ENCODE measurements at regions not wholly inside any gene's neighbourhood (a gene's known extent, or its start where the extent isn't known, plus 50 kb on each side); places are given as distances from the start of the nearest gene placed in this dataset.
A peak's percentile ranks its signal among the peaks of the same experiment; 100 is the strongest.

GRCh38 chr10:104563051-104563450 is 78.0 kb upstream of the SORCS3 start:
- Histone ChIP-seq H3K4me1 (ENCODE audit: control insufficient read depth in 5 of 5, insufficient read depth in 5 of 5, low read length in 5 of 5) (no peaks in the 10 kb centered on the region), H3K9me3 (ENCODE audit: control insufficient read depth in 5 of 5, low read length in 5 of 5) (peaks cover 0 to 13% (median 0%) of the 10 kb centered on the region in 5 donors), H3K9ac (ENCODE audit: low read length in 5 of 5) (no peak overlapping the region), H3K36me3 (ENCODE audit: control insufficient read depth in 5 of 5, insufficient read depth in 5 of 5, low read length in 5 of 5) (no peaks in the 10 kb centered on the region), H3K27me3 (ENCODE audit: control insufficient read depth in 5 of 5, insufficient read depth in 4 of 5, low read length in 5 of 5) (peaks cover 0 to 5% (median 0%) of the 10 kb centered on the region in 5 donors), H3K4me3 (ENCODE audit: low read depth in 1 of 5, low read length in 5 of 5) (no peak overlapping the region), H3K27ac (ENCODE audit: low read depth, low read length) (no peak overlapping the region)

GRCh38 chr10:104563548-104563947 is 77.5 kb upstream of the SORCS3 start:
- H3K36me3 ChIP-seq (ENCODE audit: control insufficient read depth in 5 of 5, insufficient read depth in 5 of 5, low read length in 5 of 5) = no peaks in the 10 kb centered on the region

GRCh38 chr10:104574427-104574826 is 66.7 kb upstream of the SORCS3 start:
- no peak overlapping the region for H3K9ac ChIP-seq (ENCODE audit: low read length in 5 of 5)
- no peak overlapping the region for H3K27ac ChIP-seq (ENCODE audit: low read depth, low read length)
- peaks cover 6 to 16% (median 8%) of the 10 kb centered on the region in 5 donors for H3K9me3 ChIP-seq (ENCODE audit: control insufficient read depth in 5 of 5, low read length in 5 of 5)
- no peaks in the 10 kb centered on the region for H3K4me1 ChIP-seq (ENCODE audit: control insufficient read depth in 5 of 5, insufficient read depth in 5 of 5, low read length in 5 of 5)
- H3K4me3 ChIP-seq (ENCODE audit: low read depth in 1 of 5, low read length in 5 of 5) = no peak overlapping the region
- H3K36me3 ChIP-seq (ENCODE audit: control insufficient read depth in 5 of 5, insufficient read depth in 5 of 5, low read length in 5 of 5) = no peaks in the 10 kb centered on the region
- H3K27me3 ChIP-seq (ENCODE audit: control insufficient read depth in 5 of 5, insufficient read depth in 4 of 5, low read length in 5 of 5) = no peaks in the 10 kb centered on the region

More at GRCh38 chr10:104563548-104563947, 77.5 kb upstream of the SORCS3 start:
- Histone ChIP-seq H3K27ac (ENCODE audit: low read depth, low read length) (no peak overlapping the region), H3K9me3 (ENCODE audit: control insufficient read depth in 5 of 5, low read length in 5 of 5) (peaks cover 0 to 14% (median 0%) of the 10 kb centered on the region in 5 donors), H3K9ac (ENCODE audit: low read length in 5 of 5) (no peak overlapping the region), H3K4me1 (ENCODE audit: control insufficient read depth in 5 of 5, insufficient read depth in 5 of 5, low read length in 5 of 5) (no peaks in the 10 kb centered on the region), H3K27me3 (ENCODE audit: control insufficient read depth in 5 of 5, insufficient read depth in 4 of 5, low read length in 5 of 5) (peaks cover 0 to 5% (median 0%) of the 10 kb centered on the region in 5 donors), H3K4me3 (ENCODE audit: low read depth in 1 of 5, low read length in 5 of 5) (no peak overlapping the region)

GRCh38 chr10:104574838-104575237 is 66.3 kb upstream of the SORCS3 start:
- no peaks in the 10 kb centered on the region for H3K36me3 ChIP-seq (ENCODE audit: control insufficient read depth in 5 of 5, insufficient read depth in 5 of 5, low read length in 5 of 5)
- H3K4me3 ChIP-seq (ENCODE audit: low read depth in 1 of 5, low read length in 5 of 5) = no peak overlapping the region
- H3K4me1 ChIP-seq (ENCODE audit: control insufficient read depth in 5 of 5, insufficient read depth in 5 of 5, low read length in 5 of 5) = peaks cover 0 to 1% (median 0%) of the 10 kb centered on the region in 5 donors
- H3K27me3 ChIP-seq (ENCODE audit: control insufficient read depth in 5 of 5, insufficient read depth in 4 of 5, low read length in 5 of 5) = no peaks in the 10 kb centered on the region
- peaks cover 3 to 12% (median 7%) of the 10 kb centered on the region in 5 donors for H3K9me3 ChIP-seq (ENCODE audit: control insufficient read depth in 5 of 5, low read length in 5 of 5)
- H3K9ac ChIP-seq (ENCODE audit: low read length in 5 of 5) = no peak overlapping the region
- no peak overlapping the region for H3K27ac ChIP-seq (ENCODE audit: low read depth, low read length)

- no peak overlapping the region for H3K9ac ChIP-seq (ENCODE audit: low read length in 5 of 5)
- peaks cover 0 to 5% (median 3%) of the 10 kb centered on the region in 5 donors for H3K27me3 ChIP-seq (ENCODE audit: control insufficient read depth in 5 of 5, insufficient read depth in 4 of 5, low read length in 5 of 5)
- no peak overlapping the region for H3K4me3 ChIP-seq (ENCODE audit: low read depth in 1 of 5, low read length in 5 of 5)
- H3K4me1 ChIP-seq (ENCODE audit: control insufficient read depth in 5 of 5, insufficient read depth in 5 of 5, low read length in 5 of 5) = peaks cover 2 to 10% (median 9%) of the 10 kb centered on the region in 5 donors
- no peaks in the 10 kb centered on the region for H3K36me3 ChIP-seq (ENCODE audit: control insufficient read depth in 5 of 5, insufficient read depth in 5 of 5, low read length in 5 of 5)
- no peak overlapping the region for H3K27ac ChIP-seq (ENCODE audit: low read depth, low read length)
- peaks cover 0 to 5% (median 0%) of the 10 kb centered on the region in 5 donors for H3K9me3 ChIP-seq (ENCODE audit: control insufficient read depth in 5 of 5, low read length in 5 of 5)
These were observed 64.5 kb upstream of the SORCS3 start for GRCh38 chr10:104576611-104577010.

- peaks cover 0 to 2% (median 0%) of the 10 kb centered on the region in 5 donors for H3K9me3 ChIP-seq (ENCODE audit: control insufficient read depth in 5 of 5, low read length in 5 of 5)
- H3K4me1 ChIP-seq (ENCODE audit: control insufficient read depth in 5 of 5, insufficient read depth in 5 of 5, low read length in 5 of 5) = peaks cover 2 to 10% (median 9%) of the 10 kb centered on the region in 5 donors
- H3K9ac ChIP-seq (ENCODE audit: low read length in 5 of 5) = no peak overlapping the region
- peaks cover 0 to 6% (median 3%) of the 10 kb centered on the region in 5 donors for H3K27me3 ChIP-seq (ENCODE audit: control insufficient read depth in 5 of 5, insufficient read depth in 4 of 5, low read length in 5 of 5)
- no peak overlapping the region for H3K4me3 ChIP-seq (ENCODE audit: low read depth in 1 of 5, low read length in 5 of 5)
- H3K36me3 ChIP-seq (ENCODE audit: control insufficient read depth in 5 of 5, insufficient read depth in 5 of 5, low read length in 5 of 5) = no peaks in the 10 kb centered on the region
- no peak overlapping the region for H3K27ac ChIP-seq (ENCODE audit: low read depth, low read length)
These were observed 63.9 kb upstream of the SORCS3 start for GRCh38 chr10:104577163-104577562.

- no peaks in the 10 kb centered on the region for H3K9me3 ChIP-seq (ENCODE audit: control insufficient read depth in 5 of 5, low read length in 5 of 5)
- no peak overlapping the region for H3K27ac ChIP-seq (ENCODE audit: low read depth, low read length)
- no peak overlapping the region for H3K4me3 ChIP-seq (ENCODE audit: low read depth in 1 of 5, low read length in 5 of 5)
- no peak overlapping the region for H3K9ac ChIP-seq (ENCODE audit: low read length in 5 of 5)
- H3K36me3 ChIP-seq (ENCODE audit: control insufficient read depth in 5 of 5, insufficient read depth in 5 of 5, low read length in 5 of 5) = no peaks in the 10 kb centered on the region
- H3K27me3 ChIP-seq (ENCODE audit: control insufficient read depth in 5 of 5, insufficient read depth in 4 of 5, low read length in 5 of 5) = peaks cover 0 to 11% (median 5%) of the 10 kb centered on the region in 5 donors
- peaks cover 2 to 10% (median 9%) of the 10 kb centered on the region in 5 donors for H3K4me1 ChIP-seq (ENCODE audit: control insufficient read depth in 5 of 5, insufficient read depth in 5 of 5, low read length in 5 of 5)
These were observed 63.1 kb upstream of the SORCS3 start for GRCh38 chr10:104577861-104578521.

GRCh38 chr10:104578671-104579070 is 62.4 kb upstream of the SORCS3 start:
- Histone ChIP-seq H3K36me3 (ENCODE audit: control insufficient read depth in 5 of 5, insufficient read depth in 5 of 5, low read length in 5 of 5) (no peaks in the 10 kb centered on the region), H3K4me3 (ENCODE audit: low read depth in 1 of 5, low read length in 5 of 5) (no peak overlapping the region), H3K4me1 (ENCODE audit: control insufficient read depth in 5 of 5, insufficient read depth in 5 of 5, low read length in 5 of 5) (peaks cover 2 to 10% (median 9%) of the 10 kb centered on the region in 5 donors), H3K27ac (ENCODE audit: low read depth, low read length) (no peak overlapping the region), H3K9me3 (ENCODE audit: control insufficient read depth in 5 of 5, low read length in 5 of 5) (no peaks in the 10 kb centered on the region), H3K9ac (ENCODE audit: low read length in 5 of 5) (no peak overlapping the region), H3K27me3 (ENCODE audit: control insufficient read depth in 5 of 5, insufficient read depth in 4 of 5, low read length in 5 of 5) (peaks cover 0 to 11% (median 5%) of the 10 kb centered on the region in 5 donors)

GRCh38 chr10:104579136-104579535 is 62.0 kb upstream of the SORCS3 start:
- Histone ChIP-seq H3K27me3 (ENCODE audit: control insufficient read depth in 5 of 5, insufficient read depth in 4 of 5, low read length in 5 of 5) (peaks cover 0 to 11% (median 6%) of the 10 kb centered on the region in 5 donors), H3K4me3 (ENCODE audit: low read depth in 1 of 5, low read length in 5 of 5) (no peak overlapping the region), H3K4me1 (ENCODE audit: control insufficient read depth in 5 of 5, insufficient read depth in 5 of 5, low read length in 5 of 5) (peaks cover 2 to 10% (median 9%) of the 10 kb centered on the region in 5 donors), H3K9me3 (ENCODE audit: control insufficient read depth in 5 of 5, low read length in 5 of 5) (no peaks in the 10 kb centered on the region), H3K9ac (ENCODE audit: low read length in 5 of 5) (no peak overlapping the region), H3K36me3 (ENCODE audit: control insufficient read depth in 5 of 5, insufficient read depth in 5 of 5, low read length in 5 of 5) (no peaks in the 10 kb centered on the region), H3K27ac (ENCODE audit: low read depth, low read length) (no peak overlapping the region)

GRCh38 chr10:104580321-104580720 is 60.8 kb upstream of the SORCS3 start:
- H3K4me3 ChIP-seq (ENCODE audit: low read depth in 1 of 5, low read length in 5 of 5) = peak overlapping the region in 3 of 5 donors; percentile 29 to 56 (median 39)
- H3K27me3 ChIP-seq (ENCODE audit: control insufficient read depth in 5 of 5, insufficient read depth in 4 of 5, low read length in 5 of 5) = peaks cover 0 to 11% (median 8%) of the 10 kb centered on the region in 5 donors

More at GRCh38 chr10:104580321-104580720, 60.8 kb upstream of the SORCS3 start:
- Histone ChIP-seq H3K36me3 (ENCODE audit: control insufficient read depth in 5 of 5, insufficient read depth in 5 of 5, low read length in 5 of 5) (no peaks in the 10 kb centered on the region), H3K9me3 (ENCODE audit: control insufficient read depth in 5 of 5, low read length in 5 of 5) (no peaks in the 10 kb centered on the region), H3K4me1 (ENCODE audit: control insufficient read depth in 5 of 5, insufficient read depth in 5 of 5, low read length in 5 of 5) (peaks cover 2 to 10% (median 9%) of the 10 kb centered on the region in 5 donors), H3K27ac (ENCODE audit: low read depth, low read length) (no peak overlapping the region), H3K9ac (ENCODE audit: low read length in 5 of 5) (peak overlapping the region in 3 of 5 donors; percentile 1 to 5 (median 3))
